ENCODE measurements at regions not wholly inside any gene's neighbourhood (a gene's known extent, or its start where the extent isn't known, plus 50 kb on each side); places are given as distances from the start of the nearest gene placed in this dataset.

DNA sequence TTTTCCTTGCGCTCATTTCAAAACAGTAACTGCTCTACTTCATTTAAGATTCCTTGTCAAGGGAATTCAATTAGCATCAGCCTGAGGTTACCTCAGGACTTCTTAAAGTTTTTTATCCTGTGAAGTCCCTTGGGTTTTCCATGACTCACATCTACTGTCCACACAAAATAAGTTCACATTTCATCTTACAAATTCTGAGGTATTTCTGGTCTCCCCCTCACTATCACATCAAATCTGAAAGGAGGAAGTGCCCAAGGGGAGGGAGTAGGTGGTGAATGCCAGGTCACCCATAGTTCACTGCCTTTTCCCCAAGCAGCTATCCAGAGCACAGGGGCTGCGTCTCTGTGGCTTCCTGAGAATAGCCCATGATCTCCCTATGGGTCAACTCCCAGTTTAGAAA, 227.1 kb upstream of the NREP start:
- TF ChIP-seq, protein P1, sequence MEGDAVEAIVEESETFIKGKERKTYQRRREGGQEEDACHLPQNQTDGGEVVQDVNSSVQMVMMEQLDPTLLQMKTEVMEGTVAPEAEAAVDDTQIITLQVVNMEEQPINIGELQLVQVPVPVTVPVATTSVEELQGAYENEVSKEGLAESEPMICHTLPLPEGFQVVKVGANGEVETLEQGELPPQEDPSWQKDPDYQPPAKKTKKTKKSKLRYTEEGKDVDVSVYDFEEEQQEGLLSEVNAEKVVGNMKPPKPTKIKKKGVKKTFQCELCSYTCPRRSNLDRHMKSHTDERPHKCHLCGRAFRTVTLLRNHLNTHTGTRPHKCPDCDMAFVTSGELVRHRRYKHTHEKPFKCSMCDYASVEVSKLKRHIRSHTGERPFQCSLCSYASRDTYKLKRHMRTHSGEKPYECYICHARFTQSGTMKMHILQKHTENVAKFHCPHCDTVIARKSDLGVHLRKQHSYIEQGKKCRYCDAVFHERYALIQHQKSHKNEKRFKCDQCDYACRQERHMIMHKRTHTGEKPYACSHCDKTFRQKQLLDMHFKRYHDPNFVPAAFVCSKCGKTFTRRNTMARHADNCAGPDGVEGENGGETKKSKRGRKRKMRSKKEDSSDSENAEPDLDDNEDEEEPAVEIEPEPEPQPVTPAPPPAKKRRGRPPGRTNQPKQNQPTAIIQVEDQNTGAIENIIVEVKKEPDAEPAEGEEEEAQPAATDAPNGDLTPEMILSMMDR (conservative IDR thresholded peaks at IDR 0.05) = no peak
- TF ChIP-seq EZH2 (IDR thresholded peaks at IDR 0.05; ENCODE audit: low read depth) = no peak
